Stimulated activated memory B cell treated with anti-CD40 and anti-IgM and Interleukin-4, amounts not matched to agents 10 μg/mL and 1 μg/mL and 100 μg/mL, for 72 hours (primary cell): ENCODE measurements at regions not wholly inside any gene's neighbourhood (a gene's known extent, or its start where the extent isn't known, plus 50 kb on each side); places are given as distances from the start of the nearest gene placed in this dataset.
"Not testable (repeated sequence)": the region's sequence is repeated elsewhere in the genome, so short reads cannot be mapped to it uniquely, and the experiment has no call there.

ENCODE experiments used
- ATAC-seq: fragments of 150-1000 bp; cut with Tn5 transposase; 2 replicates; pipeline ENCODE4 v1.10.0; 2021
- H3K27ac Mint-ChIP-seq: one replicate; pipeline ENCODE4 v1.8.0; 2022; ENCODE audit warnings: mild to moderate bottlenecking, mixed read lengths
- H3K27me3 Mint-ChIP-seq: one replicate; pipeline ENCODE4 v1.8.0; 2022; ENCODE audit warnings: mixed read lengths
- H3K36me3 Mint-ChIP-seq: one replicate; pipeline ENCODE4 v1.8.0; 2022; ENCODE audit warnings: mixed read lengths
- H3K4me1 Mint-ChIP-seq: one replicate; pipeline ENCODE4 v1.8.0; 2022; ENCODE audit warnings: mixed read lengths
- H3K4me3 Mint-ChIP-seq: one replicate; pipeline ENCODE4 v1.8.0; 2022; ENCODE audit warnings: mild to moderate bottlenecking, moderate library complexity, mixed read lengths
- H3K9me3 Mint-ChIP-seq: one replicate; pipeline ENCODE4 v1.8.0; 2022; ENCODE audit warnings: mixed read lengths

DNA sequence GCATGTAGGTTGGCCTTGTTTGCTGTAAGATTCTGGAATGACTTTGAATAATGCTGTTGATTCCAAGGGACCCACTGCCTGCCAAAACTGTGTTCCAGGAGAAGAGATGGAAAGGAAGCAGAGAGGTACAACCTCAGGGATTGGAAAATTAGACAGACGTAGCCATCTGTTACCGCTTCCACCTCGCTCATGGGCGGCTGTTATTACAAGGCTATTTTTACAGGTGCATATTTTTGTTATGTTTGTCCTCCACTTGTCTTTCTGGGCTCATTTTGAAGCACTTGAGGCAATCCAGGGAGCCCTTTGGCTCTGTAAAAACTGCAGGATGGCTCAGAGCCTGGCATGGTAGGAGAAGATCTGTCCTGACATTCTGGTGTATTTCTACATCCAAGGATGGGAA lies 276.4 kb upstream of the TMTC4 start:
- no peak for ATAC-seq
- Mint-ChIP-seq H3K36me3 (no peaks in the 10 kb centered on the region), H3K4me3 (no peak overlapping the region), H3K4me1 (no peaks in the 10 kb centered on the region), H3K9me3 (peaks cover 6% of the 10 kb centered on the region), H3K27ac (no peak overlapping the region), H3K27me3 (no peaks in the 10 kb centered on the region)

GRCh38 chr13:100948937-100949336 lies 274.3 kb upstream of the TMTC4 start:
- ATAC-seq = not testable (repeated sequence)

DNA sequence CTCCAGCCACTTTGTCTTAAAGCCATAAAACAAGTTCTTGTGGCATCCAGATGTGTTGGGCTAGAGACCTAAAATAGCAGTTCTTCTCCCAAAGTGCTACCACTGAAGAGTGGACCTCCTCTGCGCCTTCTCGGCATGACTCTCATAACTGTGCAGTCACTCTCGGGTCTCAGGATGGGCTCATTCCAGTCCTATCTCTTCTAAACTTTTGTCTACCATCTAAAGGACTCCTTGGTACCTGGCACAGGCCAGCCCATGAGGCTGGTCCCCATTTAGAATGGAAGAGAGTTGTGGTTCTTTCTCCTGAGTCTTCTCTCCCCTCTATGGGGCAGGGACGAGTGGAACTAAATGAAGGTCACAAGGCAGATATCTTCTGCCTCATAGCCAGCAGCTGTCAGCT lies 272.0 kb upstream of the TMTC4 start:
- no peak for ATAC-seq
- Mint-ChIP-seq H3K27me3 (no peaks in the 10 kb centered on the region), H3K4me1 (no peaks in the 10 kb centered on the region), H3K36me3 (no peaks in the 10 kb centered on the region), H3K9me3 (peaks cover 6% of the 10 kb centered on the region), H3K27ac (no peak overlapping the region), H3K4me3 (no peak overlapping the region)

More at GRCh38 chr13:100948937-100949336, 274.3 kb upstream of the TMTC4 start:
- not testable (repeated sequence) for H3K27ac Mint-ChIP-seq, H3K9me3 Mint-ChIP-seq, H3K4me3 Mint-ChIP-seq, H3K27me3 Mint-ChIP-seq, H3K4me1 Mint-ChIP-seq, H3K36me3 Mint-ChIP-seq

DNA sequence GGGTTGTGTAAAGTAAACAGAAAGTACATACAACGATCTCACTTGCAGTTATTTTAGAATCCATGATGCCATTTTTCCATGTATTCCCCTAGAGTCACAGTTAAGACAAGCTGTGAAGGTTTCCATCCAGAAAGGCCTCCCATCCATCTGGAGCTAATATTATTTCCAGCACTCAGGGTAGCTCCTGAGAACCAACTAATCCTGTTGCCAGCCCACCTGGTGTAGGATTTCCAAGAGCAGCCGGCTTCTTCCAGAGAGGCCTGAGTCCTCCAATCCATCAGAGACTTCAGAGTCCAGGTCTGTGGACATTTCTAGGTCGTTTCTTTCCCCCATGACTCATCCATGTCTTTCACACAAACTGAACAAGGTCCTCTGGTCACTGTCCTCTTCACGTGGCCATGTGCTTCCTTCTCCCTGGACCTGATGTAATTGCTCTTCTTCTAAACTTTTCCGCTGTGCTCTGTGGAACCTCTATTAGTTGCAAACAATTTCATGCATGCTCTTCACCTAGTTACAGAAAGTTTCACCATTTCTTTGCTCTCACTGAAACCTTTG lies 270.3 kb upstream of the TMTC4 start:
- H3K36me3 Mint-ChIP-seq = no peaks in the 10 kb centered on the region
- no peak for ATAC-seq
- H3K4me3 Mint-ChIP-seq = no peak overlapping the region
- no peaks in the 10 kb centered on the region for H3K4me1 Mint-ChIP-seq
- no peak overlapping the region for H3K27ac Mint-ChIP-seq
- H3K9me3 Mint-ChIP-seq = peaks cover 6% of the 10 kb centered on the region
- no peaks in the 10 kb centered on the region for H3K27me3 Mint-ChIP-seq

DNA sequence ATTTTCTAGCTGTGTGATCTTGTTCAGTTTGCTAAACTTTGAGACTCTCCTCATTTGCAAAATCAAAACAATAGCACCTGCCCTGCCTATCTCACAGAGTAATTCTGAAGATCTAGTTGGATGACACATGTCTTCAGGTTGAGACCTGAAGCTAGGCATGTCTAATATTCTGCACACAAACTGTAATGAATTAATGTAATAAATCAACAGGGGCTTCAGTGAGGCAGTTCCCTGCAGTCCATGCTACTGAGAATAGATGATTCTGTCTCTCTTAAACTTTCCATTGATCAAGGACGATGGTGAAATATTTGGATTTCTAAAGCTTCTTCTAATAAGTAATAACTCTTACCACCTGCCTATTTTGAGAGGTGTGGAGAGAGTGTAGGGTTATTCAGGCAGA lies 268.1 kb upstream of the TMTC4 start:
- Mint-ChIP-seq H3K4me1 (no peaks in the 10 kb centered on the region), H3K4me3 (no peak overlapping the region), H3K27ac (no peak overlapping the region), H3K36me3 (no peaks in the 10 kb centered on the region), H3K27me3 (no peaks in the 10 kb centered on the region), H3K9me3 (peaks cover 6% of the 10 kb centered on the region)
- no peak for ATAC-seq

- H3K27ac Mint-ChIP-seq = no peak overlapping the region
- H3K4me3 Mint-ChIP-seq = no peak overlapping the region
- no peaks in the 10 kb centered on the region for H3K36me3 Mint-ChIP-seq
- no peak for ATAC-seq
- H3K27me3 Mint-ChIP-seq = no peaks in the 10 kb centered on the region
- H3K4me1 Mint-ChIP-seq = no peaks in the 10 kb centered on the region
- H3K9me3 Mint-ChIP-seq = peaks cover 6% of the 10 kb centered on the region
Measured at GRCh38 chr13:100941377-100942368, 267.1 kb upstream of the TMTC4 start.

- Mint-ChIP-seq H3K4me1 (no peaks in the 10 kb centered on the region), H3K27ac (no peak overlapping the region), H3K4me3 (no peak overlapping the region), H3K36me3 (no peaks in the 10 kb centered on the region), H3K9me3 (peaks cover 2% of the 10 kb centered on the region), H3K27me3 (no peaks in the 10 kb centered on the region)
- no peak for ATAC-seq
Measured at GRCh38 chr13:100940658-100941057, 266.1 kb upstream of the TMTC4 start.

DNA sequence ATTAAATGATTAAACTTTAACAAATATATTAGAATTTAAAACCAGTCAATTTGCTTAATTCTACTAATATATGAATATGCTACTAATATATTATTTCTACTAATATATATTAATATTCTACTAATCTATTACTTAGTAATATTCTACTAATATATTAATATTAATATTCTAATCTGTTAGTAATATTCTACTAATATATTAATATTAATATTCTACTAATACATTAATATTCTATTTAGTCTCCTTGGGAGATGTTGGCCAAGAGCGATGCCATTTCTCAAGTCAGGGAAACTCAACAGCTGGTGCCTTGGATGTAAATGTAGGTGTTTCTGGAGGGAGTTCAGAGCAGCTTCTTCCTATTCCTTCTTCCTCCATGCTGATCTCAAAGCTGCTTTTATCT lies 259.2 kb upstream of the TMTC4 start:
- ATAC-seq = no peak
- Mint-ChIP-seq H3K36me3 (no peaks in the 10 kb centered on the region), H3K27ac (no peak overlapping the region), H3K4me3 (no peak overlapping the region), H3K9me3 (no peaks in the 10 kb centered on the region), H3K4me1 (no peaks in the 10 kb centered on the region), H3K27me3 (no peaks in the 10 kb centered on the region)

DNA sequence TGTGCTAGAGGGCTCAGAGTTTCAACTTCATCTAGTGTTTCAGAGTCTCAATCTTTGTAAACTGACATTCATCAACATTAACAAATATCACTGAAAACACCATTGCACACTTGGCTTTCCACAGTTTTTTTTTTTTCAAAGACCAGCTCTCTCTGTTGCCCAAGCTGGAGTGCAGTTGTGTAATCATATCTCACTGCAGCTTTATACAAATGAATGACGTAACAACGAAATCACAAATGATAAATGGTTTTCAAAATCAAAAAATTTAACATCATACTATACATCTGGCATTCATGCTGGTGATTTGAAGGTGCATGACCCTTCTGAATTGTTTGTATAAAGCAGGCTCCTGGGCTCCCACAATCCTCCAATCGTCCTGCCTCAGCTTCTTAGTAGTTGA lies 248.0 kb upstream of the TMTC4 start:
- H3K4me1 Mint-ChIP-seq = no peaks in the 10 kb centered on the region
- H3K27me3 Mint-ChIP-seq = no peaks in the 10 kb centered on the region
- H3K9me3 Mint-ChIP-seq = no peaks in the 10 kb centered on the region
- ATAC-seq = no peak
- no peak overlapping the region for H3K27ac Mint-ChIP-seq
- H3K4me3 Mint-ChIP-seq = no peak overlapping the region
- H3K36me3 Mint-ChIP-seq = no peaks in the 10 kb centered on the region

DNA sequence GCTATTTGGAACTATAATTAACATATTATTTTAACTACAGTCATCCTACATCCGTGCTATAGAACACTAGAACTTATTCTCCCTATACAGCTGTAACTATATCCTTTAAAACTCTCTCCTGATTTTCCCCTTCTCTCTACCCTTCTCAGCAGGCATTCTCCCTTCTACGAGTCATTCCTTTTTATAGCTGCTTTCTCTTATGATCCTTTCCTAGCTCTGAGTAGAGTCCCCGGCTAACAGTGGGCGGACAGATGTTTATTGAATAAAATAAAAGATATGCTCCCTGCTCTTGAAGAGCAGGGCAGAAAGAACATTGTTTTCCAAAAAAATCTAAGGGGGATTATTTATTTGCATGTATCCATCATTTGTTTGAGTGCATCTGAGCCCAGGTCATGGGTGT lies 246.5 kb upstream of the TMTC4 start:
- H3K4me1 Mint-ChIP-seq = no peaks in the 10 kb centered on the region
- ATAC-seq = no peak
- no peak overlapping the region for H3K27ac Mint-ChIP-seq
- H3K9me3 Mint-ChIP-seq = no peaks in the 10 kb centered on the region
- peaks cover 9% of the 10 kb centered on the region for H3K27me3 Mint-ChIP-seq
- H3K36me3 Mint-ChIP-seq = no peaks in the 10 kb centered on the region
- no peak overlapping the region for H3K4me3 Mint-ChIP-seq

- peaks cover 5% of the 10 kb centered on the region for H3K9me3 Mint-ChIP-seq
- H3K4me1 Mint-ChIP-seq = no peaks in the 10 kb centered on the region
- peaks cover 18% of the 10 kb centered on the region for H3K27me3 Mint-ChIP-seq
Measured at GRCh38 chr13:100917011-100917410, 242.4 kb upstream of the TMTC4 start.

GRCh38 chr13:100913143-100913542 lies 238.5 kb upstream of the TMTC4 start:
- Mint-ChIP-seq H3K9me3 (peaks cover 10% of the 10 kb centered on the region), H3K27me3 (peaks cover 28% of the 10 kb centered on the region), H3K4me3 (no peak overlapping the region), H3K27ac (no peak overlapping the region), H3K36me3 (no peaks in the 10 kb centered on the region), H3K4me1 (no peaks in the 10 kb centered on the region)
- no peak for ATAC-seq

More at GRCh38 chr13:100917011-100917410, 242.4 kb upstream of the TMTC4 start:
- no peak for ATAC-seq
- Mint-ChIP-seq H3K36me3 (no peaks in the 10 kb centered on the region), H3K27ac (no peak overlapping the region), H3K4me3 (no peak overlapping the region)

GRCh38 chr13:100904293-100904976 lies 229.8 kb upstream of the TMTC4 start:
- no peak for ATAC-seq
- Mint-ChIP-seq H3K4me3 (no peak overlapping the region), H3K27ac (no peak overlapping the region), H3K36me3 (no peaks in the 10 kb centered on the region), H3K4me1 (no peaks in the 10 kb centered on the region), H3K9me3 (peaks cover 3% of the 10 kb centered on the region), H3K27me3 (peaks cover 7% of the 10 kb centered on the region)

GRCh38 chr13:100899720-100900316 lies 225.2 kb upstream of the TMTC4 start:
- H3K27ac Mint-ChIP-seq = no peak overlapping the region
- ATAC-seq = no peak
- H3K9me3 Mint-ChIP-seq = no peaks in the 10 kb centered on the region
- no peaks in the 10 kb centered on the region for H3K36me3 Mint-ChIP-seq
- no peaks in the 10 kb centered on the region for H3K27me3 Mint-ChIP-seq
- no peak overlapping the region for H3K4me3 Mint-ChIP-seq
- H3K4me1 Mint-ChIP-seq = no peaks in the 10 kb centered on the region

- Mint-ChIP-seq H3K4me1 (no peaks in the 10 kb centered on the region), H3K36me3 (no peaks in the 10 kb centered on the region)
Measured at GRCh38 chr13:100898431-100898830, 223.8 kb upstream of the TMTC4 start.

More at GRCh38 chr13:100898431-100898830, 223.8 kb upstream of the TMTC4 start:
- no peaks in the 10 kb centered on the region for H3K27me3 Mint-ChIP-seq
- H3K4me3 Mint-ChIP-seq = no peak overlapping the region
- ATAC-seq = no peak
- H3K9me3 Mint-ChIP-seq = no peaks in the 10 kb centered on the region
- H3K27ac Mint-ChIP-seq = no peak overlapping the region
